UCSD-AML1 (cell line): ENCODE measurements at regions not wholly inside any gene's neighbourhood (a gene's known extent, or its start where the extent isn't known, plus 50 kb on each side); places are given as distances from the start of the nearest gene placed in this dataset.

Experiments
- DNase-seq: peaks from one replicate; lab custom pipeline; 2025; ENCODE audit not compliant: unreplicated experiment; lab: John Stamatoyannopoulos, UW

GRCh38 chr1:218670875-218671274, 325.7 kb downstream of the TGFB2 start:
- no peak for DNase-seq

- DNase-seq, result no peak
Observed at GRCh38 chr1:218671573-218671972, 326.4 kb downstream of the TGFB2 start.

- no peak for DNase-seq
Observed at GRCh38 chr1:218673170-218673569, 328.0 kb downstream of the TGFB2 start.

- no peak for DNase-seq
Observed at GRCh38 chr1:218674280-218674773, 329.2 kb downstream of the TGFB2 start.

GRCh38 chr1:218677026-218677425, 331.9 kb downstream of the TGFB2 start:
- no peak for DNase-seq

GRCh38 chr1:218679391-218679790, 334.3 kb downstream of the TGFB2 start:
- DNase-seq, result no peak

- no peak for DNase-seq
Observed at GRCh38 chr1:218679988-218680748, 335.0 kb downstream of the TGFB2 start.

- DNase-seq, result no peak
Observed at GRCh38 chr1:218683242-218683641, 338.1 kb downstream of the TGFB2 start.

GRCh38 chr1:218686258-218686657, 341.1 kb downstream of the TGFB2 start:
- DNase-seq, result no peak

GRCh38 chr1:218686761-218687160, 341.6 kb downstream of the TGFB2 start:
- no peak for DNase-seq

- DNase-seq, result no peak
Observed at GRCh38 chr1:218692808-218693207, 347.7 kb downstream of the TGFB2 start.

- no peak for DNase-seq
Observed at GRCh38 chr1:218693599-218693998, 348.5 kb downstream of the TGFB2 start.

GRCh38 chr1:218694085-218694484, 348.9 kb downstream of the TGFB2 start:
- DNase-seq, result no peak

- DNase-seq, result no peak
Observed at GRCh38 chr1:218694636-218695035, 349.5 kb downstream of the TGFB2 start.

- no peak for DNase-seq
Observed at GRCh38 chr1:218695525-218695924, 350.4 kb downstream of the TGFB2 start.

- DNase-seq, result no peak
Observed at GRCh38 chr1:218698141-218698540, 353.0 kb downstream of the TGFB2 start.

- DNase-seq, result no peak
Observed at GRCh38 chr1:218699421-218699820, 354.3 kb downstream of the TGFB2 start.

- DNase-seq, result no peak
Observed at GRCh38 chr1:218699865-218700264, 354.7 kb downstream of the TGFB2 start.

- no peak for DNase-seq
Observed at GRCh38 chr1:218700666-218701065, 355.5 kb downstream of the TGFB2 start.

- DNase-seq, result no peak
Observed at GRCh38 chr1:218701131-218701530, 356.0 kb downstream of the TGFB2 start.

GRCh38 chr1:218702775-218703174, 357.6 kb downstream of the TGFB2 start:
- DNase-seq, result no peak

GRCh38 chr1:218703836-218704235, 358.7 kb downstream of the TGFB2 start:
- DNase-seq, result no peak

GRCh38 chr1:218705391-218705790, 360.3 kb downstream of the TGFB2 start:
- no peak for DNase-seq
